ENCODE measurements at regions not wholly inside any gene's neighbourhood (a gene's known extent, or its start where the extent isn't known, plus 50 kb on each side); places are given as distances from the start of the nearest gene placed in this dataset.

DNA sequence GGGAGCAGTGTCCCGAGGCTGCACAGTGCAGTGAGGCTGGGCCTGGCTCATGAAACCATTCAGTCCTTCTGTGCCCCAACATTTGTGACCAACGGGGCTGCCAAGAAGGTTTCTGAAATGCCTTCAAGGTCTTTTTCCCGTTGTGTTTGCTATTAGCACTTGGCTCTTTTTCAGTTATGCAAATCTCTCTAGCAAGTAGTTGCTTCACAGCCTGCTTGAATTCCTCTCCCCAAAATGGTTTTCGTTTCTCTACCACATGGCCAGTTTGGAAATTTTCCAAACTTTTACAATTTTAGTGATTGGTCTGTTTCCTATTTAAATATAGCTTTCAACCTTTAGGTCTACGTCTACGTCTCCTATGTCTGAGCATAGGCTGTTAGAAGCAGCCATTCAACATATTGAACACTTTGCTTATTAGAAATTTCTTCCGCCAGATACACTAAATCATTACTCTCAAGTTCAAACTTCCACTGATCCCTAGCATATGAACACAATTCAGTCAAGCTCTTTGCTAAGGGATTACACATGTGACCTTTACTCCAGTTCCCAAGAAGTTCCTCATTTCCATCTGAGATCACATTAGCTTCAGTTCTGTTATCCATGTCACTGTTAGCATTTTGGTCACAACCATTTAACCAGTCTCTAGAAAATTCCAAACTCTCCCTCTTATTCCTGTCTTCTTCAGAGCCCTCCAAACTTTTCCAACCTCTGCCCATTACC is 901.8 kb downstream of the GLUD2 start:
- DNase-seq (ENCODE audit: low read depth): no peak
- no peak for TF ChIP-seq MYC (IDR thresholded peaks at IDR 0.05; ENCODE audit: low read depth, low read length)
- TF ChIP-seq, protein P1, sequence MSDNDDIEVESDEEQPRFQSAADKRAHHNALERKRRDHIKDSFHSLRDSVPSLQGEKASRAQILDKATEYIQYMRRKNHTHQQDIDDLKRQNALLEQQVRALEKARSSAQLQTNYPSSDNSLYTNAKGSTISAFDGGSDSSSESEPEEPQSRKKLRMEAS (IDR thresholded peaks at IDR 0.05; ENCODE audit: low read depth, low read length): no peak
- TF ChIP-seq, protein P2, sequence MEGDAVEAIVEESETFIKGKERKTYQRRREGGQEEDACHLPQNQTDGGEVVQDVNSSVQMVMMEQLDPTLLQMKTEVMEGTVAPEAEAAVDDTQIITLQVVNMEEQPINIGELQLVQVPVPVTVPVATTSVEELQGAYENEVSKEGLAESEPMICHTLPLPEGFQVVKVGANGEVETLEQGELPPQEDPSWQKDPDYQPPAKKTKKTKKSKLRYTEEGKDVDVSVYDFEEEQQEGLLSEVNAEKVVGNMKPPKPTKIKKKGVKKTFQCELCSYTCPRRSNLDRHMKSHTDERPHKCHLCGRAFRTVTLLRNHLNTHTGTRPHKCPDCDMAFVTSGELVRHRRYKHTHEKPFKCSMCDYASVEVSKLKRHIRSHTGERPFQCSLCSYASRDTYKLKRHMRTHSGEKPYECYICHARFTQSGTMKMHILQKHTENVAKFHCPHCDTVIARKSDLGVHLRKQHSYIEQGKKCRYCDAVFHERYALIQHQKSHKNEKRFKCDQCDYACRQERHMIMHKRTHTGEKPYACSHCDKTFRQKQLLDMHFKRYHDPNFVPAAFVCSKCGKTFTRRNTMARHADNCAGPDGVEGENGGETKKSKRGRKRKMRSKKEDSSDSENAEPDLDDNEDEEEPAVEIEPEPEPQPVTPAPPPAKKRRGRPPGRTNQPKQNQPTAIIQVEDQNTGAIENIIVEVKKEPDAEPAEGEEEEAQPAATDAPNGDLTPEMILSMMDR (IDR thresholded peaks at IDR 0.05; ENCODE audit: low read depth, low read length): no peak
- TF ChIP-seq POLR2A (IDR thresholded peaks at IDR 0.05; ENCODE audit: extremely low read depth, insufficient read length): no peak
- no peak overlapping the region for H3K4me3 ChIP-seq (ENCODE audit: low read depth, low read length)

DNA sequence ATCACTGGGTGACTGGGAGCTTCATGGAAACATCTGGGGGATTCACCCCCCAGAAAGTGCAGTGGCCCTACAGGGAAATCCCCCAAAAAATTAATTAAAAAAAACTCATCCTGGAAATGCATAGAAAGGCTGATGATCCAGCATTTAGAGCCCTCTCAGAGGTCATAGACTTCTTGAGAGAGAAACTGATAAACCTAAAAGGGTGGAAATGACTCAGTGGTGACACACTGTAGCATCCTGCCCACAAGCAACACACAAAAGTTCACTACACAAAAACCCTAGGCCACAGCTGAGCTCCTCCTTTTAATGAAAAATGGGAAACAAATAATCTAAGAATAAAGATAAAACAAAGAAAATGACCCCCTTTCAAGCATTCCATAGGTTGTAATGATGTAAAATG is 911.5 kb downstream of the GLUD2 start:
- DNase-seq (ENCODE audit: low read depth): no peak
- no peak overlapping the region for H3K4me3 ChIP-seq (ENCODE audit: low read depth, low read length)
- TF ChIP-seq MYC (IDR thresholded peaks at IDR 0.05; ENCODE audit: low read depth, low read length) (no peak), POLR2A (IDR thresholded peaks at IDR 0.05; ENCODE audit: extremely low read depth, insufficient read length) (no peak)
- TF ChIP-seq, protein P1 (IDR thresholded peaks at IDR 0.05; ENCODE audit: low read depth, low read length): no peak
- TF ChIP-seq, protein P2 (IDR thresholded peaks at IDR 0.05; ENCODE audit: low read depth, low read length): no peak

DNA sequence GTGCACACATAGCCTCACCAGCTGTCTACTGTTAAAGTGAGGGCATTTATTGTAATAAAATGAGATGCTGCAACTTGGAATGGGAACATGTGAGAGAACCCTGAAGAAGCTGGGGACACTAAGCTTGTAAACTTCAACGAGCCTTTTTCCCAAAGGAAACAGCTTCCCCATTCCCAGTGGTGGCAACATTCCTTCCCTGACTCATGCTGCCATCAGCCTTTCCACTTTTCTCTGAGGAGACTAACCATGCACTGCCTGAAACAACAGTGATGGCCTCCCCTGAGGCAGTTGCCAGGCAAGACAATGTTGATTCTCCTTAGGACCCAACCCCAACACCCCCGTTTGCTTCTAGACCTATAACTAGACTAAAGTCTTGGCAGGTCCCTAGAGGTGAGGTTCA is 928.3 kb downstream of the GLUD2 start:
- TF ChIP-seq, protein P2 (IDR thresholded peaks at IDR 0.05; ENCODE audit: low read depth, low read length): no peak
- TF ChIP-seq MYC (IDR thresholded peaks at IDR 0.05; ENCODE audit: low read depth, low read length): no peak
- TF ChIP-seq POLR2A (IDR thresholded peaks at IDR 0.05; ENCODE audit: extremely low read depth, insufficient read length): no peak
- TF ChIP-seq, protein P1 (IDR thresholded peaks at IDR 0.05; ENCODE audit: low read depth, low read length): no peak
- no peak for DNase-seq (ENCODE audit: low read depth)
- H3K4me3 ChIP-seq (ENCODE audit: low read depth, low read length): no peak overlapping the region

DNA sequence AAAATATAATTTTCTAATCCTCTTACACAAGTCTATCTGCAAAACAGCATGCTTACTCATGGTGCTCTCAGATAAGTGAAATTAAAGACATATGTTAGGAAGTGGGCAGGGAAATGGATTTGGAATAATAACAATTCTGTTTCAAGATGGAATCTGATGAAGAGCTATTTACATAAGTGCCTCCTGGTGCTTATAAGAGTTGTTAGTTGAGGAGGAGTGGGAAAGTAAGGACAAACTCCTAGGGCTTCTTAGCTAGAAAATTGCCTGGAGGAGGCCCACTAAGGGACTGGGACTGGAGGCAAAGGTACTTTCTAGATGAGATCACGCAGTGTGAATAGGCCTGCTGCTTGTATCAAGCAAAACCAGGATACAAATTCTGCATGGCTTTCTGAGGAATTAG is 939.8 kb downstream of the GLUD2 start:
- no peak for DNase-seq (ENCODE audit: low read depth)

DNA sequence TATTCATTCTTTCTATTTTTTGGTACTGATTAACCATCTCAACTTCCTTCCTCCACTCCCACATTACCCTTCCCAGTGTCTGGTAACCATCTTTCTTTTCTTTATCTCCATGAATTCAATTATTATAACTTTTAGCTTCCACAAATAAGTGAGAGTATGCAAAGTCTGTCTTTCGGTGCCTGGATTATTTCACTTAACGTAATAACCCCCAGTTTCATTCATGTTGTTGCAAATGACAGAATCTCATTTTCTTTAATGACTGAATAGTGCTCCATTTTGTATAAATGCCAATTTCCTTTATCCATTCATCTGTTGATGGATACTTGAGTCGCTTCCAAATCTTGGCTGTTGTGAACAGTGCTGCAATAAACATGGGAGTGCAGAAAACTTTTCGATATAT is 940.4 kb downstream of the GLUD2 start:
- no peak for DNase-seq (ENCODE audit: low read depth)
- H3K4me3 ChIP-seq (ENCODE audit: low read depth, low read length): no peak overlapping the region
- TF ChIP-seq, protein P1 (IDR thresholded peaks at IDR 0.05; ENCODE audit: low read depth, low read length): no peak
- TF ChIP-seq POLR2A (IDR thresholded peaks at IDR 0.05; ENCODE audit: extremely low read depth, insufficient read length) (no peak), MYC (IDR thresholded peaks at IDR 0.05; ENCODE audit: low read depth, low read length) (no peak)
- TF ChIP-seq, protein P2 (IDR thresholded peaks at IDR 0.05; ENCODE audit: low read depth, low read length): no peak

More for the DNA sequence above, 939.8 kb downstream of the GLUD2 start:
- TF ChIP-seq POLR2A (IDR thresholded peaks at IDR 0.05; ENCODE audit: extremely low read depth, insufficient read length) (no peak), MYC (IDR thresholded peaks at IDR 0.05; ENCODE audit: low read depth, low read length) (no peak)
- TF ChIP-seq, protein P1 (IDR thresholded peaks at IDR 0.05; ENCODE audit: low read depth, low read length): no peak
- TF ChIP-seq, protein P2 (IDR thresholded peaks at IDR 0.05; ENCODE audit: low read depth, low read length): no peak
- H3K4me3 ChIP-seq (ENCODE audit: low read depth, low read length): no peak overlapping the region

All from NB4 (cell line).